ENCODE measurements at regions not wholly inside any gene's neighbourhood (a gene's known extent, or its start where the extent isn't known, plus 50 kb on each side); places are given as distances from the start of the nearest gene placed in this dataset.

GRCh38 chr19:32196690-32197420, 148.6 kb upstream of the ZNF507 start:
- 45% methylated on average over 13 of the region's 13 CpGs for WGBS (ENCODE audit: missing lambda C conversion rate)
- no peak for TF ChIP-seq E2F6 (IDR thresholded peaks at IDR 0.05; ENCODE audit: borderline replicate concordance, low read depth)
- TF ChIP-seq POLR2A (IDR thresholded peaks at IDR 0.05; ENCODE audit: low read length), result 0 out of 2 replicates have a peak, but pooled peaks have one; percentile 6
- Histone ChIP-seq H3K4me1 (no peaks in the 10 kb centered on the region), H3K4me3 (no peak overlapping the region), H3K9me3 (0 out of 3 replicates have a peak, but pooled peaks cover 4% of the 10 kb centered on the region), H3K4me2 (no peak overlapping the region), H3K27ac (no peak overlapping the region)
- CTCF ChIA-PET, result interaction anchor here (0.5 to 3.4 kb wide), 7 partner anchors 7 to 373 kb away, joined by 3 to 21 read pairs (median 3); no protein-coding TSS in a partner anchor
- POLR2A ChIA-PET, result no interaction called here
- DNase-seq (ENCODE audit: low read depth in 1 of 2, low spot score in 1 of 2) (no peak), ATAC-seq (no peak), FAIRE-seq (no peak)

GRCh38 chr19:32197896-32198882, 147.2 kb upstream of the ZNF507 start:
- H3K9me3 ChIP-seq, result 0 out of 3 replicates have a peak, but pooled peaks cover 3% of the 10 kb centered on the region
- FAIRE-seq, result no peak
- CTCF ChIA-PET, result interaction anchor here (1.3 to 3.4 kb wide), 3 partner anchors 9 to 1531 kb away, joined by 4 to 21 read pairs (median 7); no protein-coding TSS in a partner anchor

GRCh38 chr19:32199501-32200040, 145.8 kb upstream of the ZNF507 start:
- FAIRE-seq, result peak; percentile 78
- no peak for ATAC-seq

More at GRCh38 chr19:32197896-32198882, 147.2 kb upstream of the ZNF507 start:
- H3K27ac ChIP-seq, result no peak overlapping the region
- no peak overlapping the region for H3K4me3 ChIP-seq
- no peak overlapping the region for H3K4me2 ChIP-seq
- ATAC-seq (no peak), DNase-seq (ENCODE audit: low read depth in 1 of 2, low spot score in 1 of 2) (no peak)
- 5% methylated on average over 13 of the region's 13 CpGs for WGBS (ENCODE audit: missing lambda C conversion rate)
- POLR2A ChIA-PET, result no interaction called here
- TF ChIP-seq NR3C1 (IDR thresholded peaks at IDR 0.05), result no peak
- TF ChIP-seq TP53 (CRISPR knock-in tag; IDR thresholded peaks at IDR 0.05), result no peak
- no peak for TF ChIP-seq GATA3 (IDR thresholded peaks at IDR 0.05; ENCODE audit: borderline replicate concordance)
- TF ChIP-seq POLR2A (IDR thresholded peaks at IDR 0.05; ENCODE audit: low read length), result no peak
- no peak for TF ChIP-seq HOXB13 (CRISPR knock-in tag; IDR thresholded peaks at IDR 0.05; ENCODE audit: low read depth)
- TF ChIP-seq E2F6 (IDR thresholded peaks at IDR 0.05; ENCODE audit: borderline replicate concordance, low read depth), result no peak
- TF ChIP-seq FOXS1 (CRISPR knock-in tag; IDR thresholded peaks at IDR 0.05), result no peak
- no peak for TF ChIP-seq ZC3H11A (IDR thresholded peaks at IDR 0.05)
- no peak for TF ChIP-seq POLR2AphosphoS2 (conservative IDR thresholded peaks at IDR 0.05; ENCODE audit: low read length)
- TF ChIP-seq ZSCAN20 (CRISPR knock-in tag; IDR thresholded peaks at IDR 0.05), result no peak
- H3K4me1 ChIP-seq, result no peaks in the 10 kb centered on the region

More at GRCh38 chr19:32199501-32200040, 145.8 kb upstream of the ZNF507 start:
- no peak overlapping the region for H3K4me3 ChIP-seq
- no peaks in the 10 kb centered on the region for H3K9me3 ChIP-seq
- POLR2A ChIA-PET, result no interaction called here
- WGBS (ENCODE audit: missing lambda C conversion rate), result 12% methylated on average over 10 of the region's 10 CpGs
- no peak for TF ChIP-seq CBX2 (IDR thresholded peaks at IDR 0.05; ENCODE audit: borderline replicate concordance, low read depth)
- TF ChIP-seq RAD21 (conservative IDR thresholded peaks at IDR 0.05 in 1 of 2, IDR thresholded peaks at IDR 0.05 in 1 of 2), result no peak
- TF ChIP-seq RFX5 (IDR thresholded peaks at IDR 0.05), result no peak
- no peak for TF ChIP-seq JUN (IDR thresholded peaks at IDR 0.05)
- TF ChIP-seq FOXS1 (CRISPR knock-in tag; IDR thresholded peaks at IDR 0.05), result no peak
- no peak for TF ChIP-seq ELK1 (IDR thresholded peaks at IDR 0.05; ENCODE audit: low read depth, low read length)
- TF ChIP-seq NFE2L2 (conservative IDR thresholded peaks at IDR 0.05; ENCODE audit: low read length), result no peak
- TF ChIP-seq FOSB (CRISPR knock-in tag; IDR thresholded peaks at IDR 0.05), result no peak
- TF ChIP-seq CTCF (IDR thresholded peaks at IDR 0.05), result no peak
- TF ChIP-seq FOSL2 (IDR thresholded peaks at IDR 0.05), result no peak
- TF ChIP-seq FOSL2 (CRISPR knock-in tag; IDR thresholded peaks at IDR 0.05), result no peak
- no peak for TF ChIP-seq HES2 (IDR thresholded peaks at IDR 0.05)
- no peaks in the 10 kb centered on the region for H3K4me1 ChIP-seq
- H3K4me2 ChIP-seq, result no peak overlapping the region
- CTCF ChIA-PET, result interaction anchor here (3.7 kb wide), 1 partner anchor 25 kb away, joined by 20 read pairs; no protein-coding TSS in a partner anchor
- H3K27ac ChIP-seq, result no peak overlapping the region
- no peak for DNase-seq (ENCODE audit: low read depth in 1 of 2, low spot score in 1 of 2)

All from A549 (cell line).